GM19467 (cell line): ENCODE measurements at regions not wholly inside any gene's neighbourhood (a gene's known extent, or its start where the extent isn't known, plus 50 kb on each side); places are given as distances from the start of the nearest gene placed in this dataset.

Experiments used
- ATAC-seq: cut with Tn5 transposase; IDR thresholded peaks from one replicate; pipeline ENCODE4 v1.9.1; 2021; ENCODE audit warnings: mild to moderate bottlenecking, moderate library complexity; ENCODE audit not compliant: unreplicated experiment

GRCh38 chr11:110939471-110939870 is 227.2 kb upstream of the ARHGAP20 start:
- ATAC-seq = no peak

- ATAC-seq = no peak
Measured at GRCh38 chr11:110935018-110935640, 222.9 kb upstream of the ARHGAP20 start.

- no peak for ATAC-seq
Measured at GRCh38 chr11:110929129-110929528, 216.9 kb upstream of the ARHGAP20 start.

GRCh38 chr11:110928391-110928790 is 216.2 kb upstream of the ARHGAP20 start:
- ATAC-seq = no peak

- no peak for ATAC-seq
Measured at GRCh38 chr11:110921742-110922521, 209.7 kb upstream of the ARHGAP20 start.

GRCh38 chr11:110919241-110919922 is 207.1 kb upstream of the ARHGAP20 start:
- peak; percentile 72 for ATAC-seq

- no peak for ATAC-seq
Measured at GRCh38 chr11:110918351-110918750, 206.1 kb upstream of the ARHGAP20 start.

- no peak for ATAC-seq
Measured at GRCh38 chr11:110912437-110912836, 200.2 kb upstream of the ARHGAP20 start.

- ATAC-seq = no peak
Measured at GRCh38 chr11:110910384-110910783, 198.1 kb upstream of the ARHGAP20 start.

- ATAC-seq = no peak
Measured at GRCh38 chr11:110909336-110909735, 197.1 kb upstream of the ARHGAP20 start.

- no peak for ATAC-seq
Measured at GRCh38 chr11:110908401-110909105, 196.3 kb upstream of the ARHGAP20 start.

GRCh38 chr11:110907629-110908028 is 195.4 kb upstream of the ARHGAP20 start:
- no peak for ATAC-seq

- no peak for ATAC-seq
Measured at GRCh38 chr11:110903830-110904229, 191.6 kb upstream of the ARHGAP20 start.

GRCh38 chr11:110903378-110903777 is 191.1 kb upstream of the ARHGAP20 start:
- no peak for ATAC-seq

- ATAC-seq = no peak
Measured at GRCh38 chr11:110901441-110901840, 189.2 kb upstream of the ARHGAP20 start.

GRCh38 chr11:110900426-110900825 is 188.2 kb upstream of the ARHGAP20 start:
- no peak for ATAC-seq

- no peak for ATAC-seq
Measured at GRCh38 chr11:110897035-110897434, 184.8 kb upstream of the ARHGAP20 start.

- ATAC-seq = no peak
Measured at GRCh38 chr11:110896358-110896757, 184.1 kb upstream of the ARHGAP20 start.

GRCh38 chr11:110894224-110894623 is 182.0 kb upstream of the ARHGAP20 start:
- ATAC-seq = no peak

- no peak for ATAC-seq
Measured at GRCh38 chr11:110892741-110893285, 180.6 kb upstream of the ARHGAP20 start.

- ATAC-seq = no peak
Measured at GRCh38 chr11:110891411-110891810, 179.2 kb upstream of the ARHGAP20 start.
